Stimulated activated CD8-positive, alpha-beta memory T cell treated with anti-CD3 and anti-CD28 coated beads, Interleukin-4, amount 100 ng/mL, for 24 hours (primary cell): ENCODE measurements at regions not wholly inside any gene's neighbourhood (a gene's known extent, or its start where the extent isn't known, plus 50 kb on each side); places are given as distances from the start of the nearest gene placed in this dataset.

Experiments used
- DNase-seq: peaks from one replicate; pipeline ENCODE4 v3.0.0-alpha.2; 2020; ENCODE audit warnings: low read depth

GRCh38 chr4:13126976-13127910 lies 356.9 kb downstream of the RAB28 start:
- no peak for DNase-seq

- DNase-seq: no peak
Measured at GRCh38 chr4:13118633-13119032, 365.5 kb downstream of the RAB28 start.

- no peak for DNase-seq
Measured at GRCh38 chr4:13117185-13117584, 367.0 kb downstream of the RAB28 start.

GRCh38 chr4:13112030-13112429 lies 372.1 kb downstream of the RAB28 start:
- no peak for DNase-seq

GRCh38 chr4:13109536-13109935 lies 374.6 kb downstream of the RAB28 start:
- no peak for DNase-seq

GRCh38 chr4:13108096-13108495 lies 376.0 kb downstream of the RAB28 start:
- DNase-seq: no peak

- DNase-seq: no peak
Measured at GRCh38 chr4:13103382-13104015, 380.6 kb downstream of the RAB28 start.

- no peak for DNase-seq
Measured at GRCh38 chr4:13102092-13102742, 381.9 kb downstream of the RAB28 start.

GRCh38 chr4:13097971-13098370 lies 386.2 kb downstream of the RAB28 start:
- DNase-seq: no peak

GRCh38 chr4:13095722-13096121 lies 388.4 kb downstream of the RAB28 start:
- DNase-seq: no peak

- no peak for DNase-seq
Measured at GRCh38 chr4:13093170-13093569, 391.0 kb downstream of the RAB28 start.

GRCh38 chr4:13092702-13093101 lies 391.4 kb downstream of the RAB28 start:
- no peak for DNase-seq

- DNase-seq: no peak
Measured at GRCh38 chr4:13089659-13089998, 394.5 kb downstream of the RAB28 start.

GRCh38 chr4:13088726-13089658 lies 395.1 kb downstream of the RAB28 start:
- no peak for DNase-seq

- DNase-seq: no peak
Measured at GRCh38 chr4:13087041-13087440, 397.1 kb downstream of the RAB28 start.

GRCh38 chr4:13084210-13084609 lies 399.9 kb downstream of the RAB28 start:
- DNase-seq: no peak

- DNase-seq: no peak
Measured at GRCh38 chr4:13081830-13082229, 402.3 kb downstream of the RAB28 start.

GRCh38 chr4:13067077-13067476 lies 417.1 kb downstream of the RAB28 start:
- DNase-seq: no peak

- no peak for DNase-seq
Measured at GRCh38 chr4:13059019-13059418, 425.1 kb downstream of the RAB28 start.

GRCh38 chr4:13056630-13057189 lies 427.4 kb downstream of the RAB28 start:
- DNase-seq: no peak

GRCh38 chr4:13054420-13054970 lies 429.6 kb downstream of the RAB28 start:
- no peak for DNase-seq
